ENCODE measurements at regions not wholly inside any gene's neighbourhood (a gene's known extent, or its start where the extent isn't known, plus 50 kb on each side); places are given as distances from the start of the nearest gene placed in this dataset.
"Not testable (repeated sequence)": the region's sequence is repeated elsewhere in the genome, so short reads cannot be mapped to it uniquely, and the experiment has no call there.

DNA sequence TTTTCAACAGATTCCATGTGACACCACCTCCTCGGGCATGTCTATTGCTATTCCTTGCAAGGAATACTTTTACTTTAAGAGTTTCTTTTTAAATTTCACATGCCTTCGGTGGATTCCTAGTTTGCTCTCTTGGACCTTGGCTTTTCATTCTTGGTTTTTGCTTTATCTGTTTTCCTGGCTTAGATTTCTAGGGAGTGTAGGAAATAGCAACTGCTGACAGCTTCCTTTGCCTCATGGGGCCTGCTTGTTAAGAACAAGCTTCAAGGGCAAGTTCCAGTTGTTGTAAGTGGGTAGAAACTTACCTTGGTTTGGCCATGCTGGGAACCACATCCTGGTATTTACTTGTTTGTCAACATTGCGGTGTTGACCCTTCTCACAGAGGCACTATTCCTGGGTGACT, 348.5 kb downstream of the DMAC1 start:
- H3K4me1 Mint-ChIP-seq (ENCODE audit: low read depth), result no peaks in the 10 kb centered on the region
- no peak overlapping the region for H3K4me3 Mint-ChIP-seq
- H3K9me3 Mint-ChIP-seq, result peaks cover 3% of the 10 kb centered on the region
- no peak overlapping the region for H3K27ac Mint-ChIP-seq
- H3K36me3 Mint-ChIP-seq (ENCODE audit: low read depth), result no peaks in the 10 kb centered on the region
- peaks cover 4% of the 10 kb centered on the region for H3K27me3 Mint-ChIP-seq (ENCODE audit: low read depth)

DNA sequence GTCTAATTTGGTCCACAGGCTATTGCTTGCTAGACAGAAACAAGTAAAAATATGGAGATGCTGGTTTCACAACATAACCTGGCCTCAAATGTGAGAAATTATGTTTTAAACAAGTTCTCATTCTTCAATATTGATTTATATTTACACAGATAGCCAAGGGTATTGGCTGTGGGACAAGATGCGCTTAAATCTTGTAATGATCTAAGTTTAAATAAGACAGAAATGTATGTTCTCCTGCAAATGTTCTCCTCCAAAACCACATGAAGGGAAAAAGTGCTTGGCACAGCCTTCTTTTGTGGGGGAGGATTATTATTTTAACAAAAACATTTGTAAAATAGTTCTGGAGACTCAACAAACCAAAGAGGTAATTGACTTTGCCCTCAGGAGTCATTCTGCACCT, 356.0 kb downstream of the DMAC1 start:
- Mint-ChIP-seq H3K36me3 (ENCODE audit: low read depth) (no peaks in the 10 kb centered on the region), H3K27me3 (ENCODE audit: low read depth) (no peaks in the 10 kb centered on the region), H3K27ac (no peak overlapping the region), H3K4me3 (no peak overlapping the region), H3K4me1 (ENCODE audit: low read depth) (no peaks in the 10 kb centered on the region), H3K9me3 (peaks cover 3% of the 10 kb centered on the region)

DNA sequence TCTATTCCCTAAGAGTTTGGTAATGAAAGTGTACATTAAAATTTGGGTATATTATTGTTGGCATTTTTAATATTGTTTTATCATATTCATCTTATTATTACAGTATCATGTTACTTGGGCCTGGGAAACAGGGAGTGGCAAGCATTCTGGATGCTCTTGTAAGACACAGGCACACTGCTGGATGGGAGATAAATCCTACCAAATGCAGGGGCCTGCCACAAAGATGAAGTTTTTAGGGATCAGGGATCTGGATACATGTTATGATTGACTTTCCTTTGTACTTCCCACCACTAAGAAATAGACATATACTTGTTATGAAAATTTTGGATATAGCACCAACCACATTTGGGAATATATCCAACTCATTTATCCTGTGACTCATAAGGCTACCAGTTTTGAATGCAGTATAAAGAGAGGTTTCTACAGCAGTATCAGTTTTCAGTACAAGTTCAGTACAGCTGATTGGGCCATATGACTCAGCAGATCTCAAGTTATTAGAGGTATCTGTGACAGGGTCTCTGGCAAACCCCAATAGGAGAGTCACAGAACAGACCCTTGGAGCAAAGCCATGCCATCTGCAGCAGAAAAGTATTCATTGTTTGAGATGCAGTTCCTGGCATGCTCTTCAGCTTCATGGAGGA, 360.1 kb downstream of the DMAC1 start:
- H3K4me1 Mint-ChIP-seq (ENCODE audit: low read depth), result no peaks in the 10 kb centered on the region
- H3K9me3 Mint-ChIP-seq, result no peaks in the 10 kb centered on the region
- H3K36me3 Mint-ChIP-seq (ENCODE audit: low read depth), result no peaks in the 10 kb centered on the region
- H3K27ac Mint-ChIP-seq, result no peak overlapping the region
- H3K27me3 Mint-ChIP-seq (ENCODE audit: low read depth), result no peaks in the 10 kb centered on the region
- H3K4me3 Mint-ChIP-seq, result no peak overlapping the region

DNA sequence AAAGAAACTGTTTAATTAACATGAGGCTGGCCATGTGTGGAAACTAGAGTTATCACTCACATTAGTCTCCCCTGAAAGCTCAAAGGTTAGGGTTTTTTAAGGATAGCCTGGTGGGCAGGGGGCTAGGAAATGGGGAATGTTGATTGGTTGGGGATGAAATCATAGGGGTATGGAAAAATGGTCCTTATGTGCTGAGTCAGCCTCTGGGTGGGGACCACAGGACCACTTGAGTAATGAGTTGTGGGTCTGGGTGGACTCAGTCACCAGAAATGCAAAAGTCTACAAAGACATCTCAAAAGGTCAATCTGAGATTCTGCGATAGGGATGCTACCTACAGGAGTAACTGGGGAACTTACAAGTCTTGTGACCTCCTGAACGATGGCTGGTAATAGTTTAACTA, 362.8 kb downstream of the DMAC1 start:
- no peaks in the 10 kb centered on the region for H3K4me1 Mint-ChIP-seq (ENCODE audit: low read depth)
- no peak overlapping the region for H3K27ac Mint-ChIP-seq
- H3K27me3 Mint-ChIP-seq (ENCODE audit: low read depth), result no peaks in the 10 kb centered on the region
- H3K4me3 Mint-ChIP-seq, result no peak overlapping the region
- H3K36me3 Mint-ChIP-seq (ENCODE audit: low read depth), result no peaks in the 10 kb centered on the region
- peaks cover 11% of the 10 kb centered on the region for H3K9me3 Mint-ChIP-seq

DNA sequence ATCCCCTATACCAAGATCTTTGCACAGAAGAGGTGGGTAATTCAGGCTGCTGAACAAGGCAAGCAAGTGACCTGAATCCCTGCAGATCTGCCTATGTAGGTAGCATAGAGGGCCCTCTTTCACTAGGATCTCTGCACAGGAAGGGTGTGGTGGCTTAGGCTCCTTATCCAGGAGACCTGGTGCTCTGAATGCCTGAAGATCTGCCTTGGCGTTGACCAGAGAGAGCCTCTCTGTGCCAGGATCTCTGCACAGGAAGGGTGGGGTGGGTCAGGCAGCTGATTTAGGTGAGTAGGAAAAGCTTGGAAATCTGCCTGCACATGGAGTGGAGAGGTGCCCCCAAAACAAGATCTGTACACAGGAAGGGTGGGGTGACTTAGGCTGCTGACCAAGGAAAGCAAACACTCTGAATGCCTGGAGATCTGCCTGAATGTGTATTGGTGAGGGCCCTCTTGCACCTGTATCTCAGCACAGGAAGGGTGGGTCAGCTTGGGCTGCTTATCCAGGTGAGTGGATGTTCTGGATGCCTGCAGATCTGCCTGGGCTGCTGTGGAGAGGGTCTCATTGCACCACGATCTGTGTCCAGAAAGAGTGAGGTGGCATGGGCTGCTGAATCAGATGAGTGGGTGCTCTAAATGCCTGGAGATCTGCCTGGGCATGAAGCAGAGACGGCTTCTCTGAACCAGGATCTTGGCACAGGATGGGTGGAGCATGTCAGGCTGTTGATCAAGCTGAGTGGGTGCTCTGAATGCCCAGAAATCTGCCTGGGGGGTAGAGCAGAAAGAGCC, 365.9 kb downstream of the DMAC1 start:
- no peaks in the 10 kb centered on the region for H3K36me3 Mint-ChIP-seq (ENCODE audit: low read depth)
- H3K9me3 Mint-ChIP-seq, result peaks cover 11% of the 10 kb centered on the region
- H3K27me3 Mint-ChIP-seq (ENCODE audit: low read depth), result no peaks in the 10 kb centered on the region
- no peak overlapping the region for H3K4me3 Mint-ChIP-seq
- no peak overlapping the region for H3K27ac Mint-ChIP-seq
- no peaks in the 10 kb centered on the region for H3K4me1 Mint-ChIP-seq (ENCODE audit: low read depth)

DNA sequence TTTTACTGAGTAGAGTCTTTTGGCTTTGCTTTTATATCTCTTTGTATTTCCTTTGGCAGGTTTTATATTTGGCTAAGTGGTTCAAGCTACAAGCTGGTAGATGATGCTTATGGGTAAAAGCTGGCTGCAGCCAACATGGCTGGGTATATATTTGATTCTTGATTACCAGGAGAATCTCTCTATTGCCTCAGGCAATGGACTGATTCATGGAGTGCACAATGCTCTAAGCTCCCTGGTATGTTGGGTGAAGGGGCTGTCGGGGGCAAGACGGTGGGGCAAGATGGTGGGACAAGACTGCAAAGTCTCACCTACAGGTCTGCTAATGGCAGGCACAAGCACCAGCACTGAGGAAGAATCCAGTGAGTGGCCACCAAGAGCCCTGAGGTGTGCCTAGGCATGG, 366.6 kb downstream of the DMAC1 start:
- Mint-ChIP-seq H3K9me3 (peaks cover 15% of the 10 kb centered on the region), H3K4me1 (ENCODE audit: low read depth) (no peaks in the 10 kb centered on the region), H3K27me3 (ENCODE audit: low read depth) (no peaks in the 10 kb centered on the region), H3K36me3 (ENCODE audit: low read depth) (no peaks in the 10 kb centered on the region), H3K27ac (no peak overlapping the region), H3K4me3 (no peak overlapping the region)

DNA sequence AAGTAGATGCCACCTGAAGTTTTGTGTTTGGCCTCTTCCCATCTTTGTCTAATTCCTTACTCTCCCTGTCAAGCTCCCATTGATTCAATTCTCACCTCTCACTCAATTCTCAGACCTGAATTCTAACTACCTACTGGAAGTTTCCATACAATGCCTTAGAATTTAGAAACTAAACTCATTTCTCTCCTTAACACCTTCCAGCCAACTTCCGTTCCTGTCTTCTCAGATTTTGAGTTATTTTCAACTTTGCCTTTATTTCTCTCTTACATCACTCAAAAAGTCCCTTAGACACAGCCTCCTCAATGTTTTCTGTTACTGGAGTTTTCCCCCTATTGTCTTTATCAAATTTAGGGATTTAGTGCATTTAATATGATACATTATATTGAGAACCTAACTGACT, 382.2 kb downstream of the DMAC1 start:
- H3K4me1 Mint-ChIP-seq (ENCODE audit: low read depth); H3K36me3 Mint-ChIP-seq (ENCODE audit: low read depth); H3K27ac Mint-ChIP-seq; H3K4me3 Mint-ChIP-seq; H3K27me3 Mint-ChIP-seq (ENCODE audit: low read depth): not testable (repeated sequence)
- H3K9me3 Mint-ChIP-seq, result peaks cover 11% of the 10 kb centered on the region

DNA sequence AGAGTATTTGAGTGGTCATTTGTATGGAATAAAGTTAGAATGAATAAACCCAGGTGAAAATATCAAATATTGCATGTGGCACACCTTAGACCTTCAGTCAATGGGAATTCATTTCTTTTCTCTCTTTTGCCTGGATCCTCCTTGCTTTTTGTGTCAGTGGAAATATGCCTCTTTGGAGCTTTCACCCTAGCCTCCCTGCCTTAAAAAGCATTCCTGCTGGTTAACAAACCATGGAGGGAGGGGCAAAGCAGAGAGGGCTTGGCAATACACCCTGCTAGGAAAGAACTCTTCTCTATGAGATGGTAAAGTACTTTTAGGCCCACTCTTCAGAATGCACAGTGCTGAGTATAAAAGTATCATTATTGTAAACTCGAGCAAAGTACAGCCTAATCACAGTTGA, 383.7 kb downstream of the DMAC1 start:
- Mint-ChIP-seq H3K4me1 (ENCODE audit: low read depth) (no peaks in the 10 kb centered on the region), H3K36me3 (ENCODE audit: low read depth) (no peaks in the 10 kb centered on the region), H3K27ac (no peak overlapping the region), H3K27me3 (ENCODE audit: low read depth) (peaks cover 15% of the 10 kb centered on the region), H3K4me3 (no peak overlapping the region), H3K9me3 (peaks cover 11% of the 10 kb centered on the region)

DNA sequence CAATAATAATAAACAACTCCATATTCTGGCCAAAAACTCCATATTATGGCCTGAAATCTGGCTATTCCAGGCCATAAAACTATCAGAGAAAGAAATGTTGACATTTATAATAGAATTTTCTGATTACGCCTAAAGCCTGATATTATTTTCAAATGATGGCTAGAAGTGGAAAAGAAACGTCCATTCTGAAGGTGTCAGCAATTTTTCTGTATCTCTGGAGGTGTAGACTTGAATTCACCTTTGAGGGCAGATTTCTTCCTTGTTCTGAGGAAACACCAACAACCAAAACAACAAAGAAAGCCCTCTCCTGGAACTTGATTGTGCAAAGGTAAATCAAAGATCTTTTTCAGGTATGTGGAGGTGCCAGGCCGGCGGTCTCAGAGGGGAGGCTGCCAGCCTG, 390.7 kb downstream of the DMAC1 start:
- Mint-ChIP-seq H3K36me3 (ENCODE audit: low read depth) (peaks cover 4% of the 10 kb centered on the region), H3K27ac (no peak overlapping the region), H3K27me3 (ENCODE audit: low read depth) (peaks cover 20% of the 10 kb centered on the region), H3K4me3 (no peak overlapping the region), H3K4me1 (ENCODE audit: low read depth) (peaks cover 14% of the 10 kb centered on the region), H3K9me3 (peaks cover 5% of the 10 kb centered on the region)

DNA sequence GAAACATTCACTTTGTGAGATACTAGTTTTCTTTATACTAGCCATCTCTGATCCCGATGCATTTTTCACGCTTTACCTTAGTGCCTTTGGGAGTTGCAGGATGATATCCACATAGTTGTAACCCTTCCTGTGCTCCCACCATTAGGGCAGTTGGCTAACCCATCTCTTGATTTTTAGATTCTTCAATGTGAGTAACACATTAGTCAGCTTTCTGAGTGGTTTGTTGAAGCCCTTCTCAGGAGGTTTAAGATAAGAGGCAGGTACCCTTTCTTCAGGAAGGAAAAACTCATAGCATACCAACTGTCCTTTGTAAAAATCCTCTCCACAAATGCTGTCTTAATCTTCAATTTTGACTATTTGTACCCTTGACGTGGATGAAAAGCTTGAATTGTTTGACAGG, 392.3 kb downstream of the DMAC1 start:
- no peak overlapping the region for H3K4me3 Mint-ChIP-seq
- H3K4me1 Mint-ChIP-seq (ENCODE audit: low read depth), result peaks cover 14% of the 10 kb centered on the region
- H3K27ac Mint-ChIP-seq, result no peak overlapping the region
- H3K36me3 Mint-ChIP-seq (ENCODE audit: low read depth), result peaks cover 4% of the 10 kb centered on the region
- peaks cover 25% of the 10 kb centered on the region for H3K27me3 Mint-ChIP-seq (ENCODE audit: low read depth)
- H3K9me3 Mint-ChIP-seq, result peaks cover 5% of the 10 kb centered on the region

DNA sequence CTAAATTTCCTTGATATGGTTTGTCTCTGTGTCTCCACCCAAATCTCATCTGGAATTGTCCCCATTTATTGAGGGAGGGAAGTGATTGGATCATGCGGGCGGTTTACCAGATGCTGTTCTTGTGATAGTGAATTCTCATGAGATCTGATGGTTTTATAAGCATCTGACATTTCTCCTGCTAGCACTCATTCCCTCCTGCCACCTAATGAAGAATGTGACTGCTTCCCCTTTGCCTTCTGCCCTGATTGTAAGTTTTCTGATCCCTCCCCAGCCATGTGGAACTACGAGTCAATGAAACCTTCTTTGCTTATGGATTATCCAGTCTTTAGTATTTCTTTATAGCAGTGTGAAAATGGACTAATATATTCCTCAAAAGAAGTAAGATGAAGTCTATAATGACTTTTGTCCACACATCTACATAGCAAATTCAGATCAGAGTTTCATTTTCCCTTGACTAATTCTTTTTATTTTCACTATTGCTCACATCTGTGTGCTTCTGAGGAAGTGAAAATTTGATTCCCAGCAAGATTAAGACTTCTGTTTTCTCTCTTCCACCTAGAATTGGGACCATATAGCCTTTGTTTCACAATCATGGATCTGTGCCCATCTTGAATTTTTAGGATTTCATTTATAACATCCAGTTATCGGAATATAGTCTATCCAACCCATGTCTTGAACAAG, 393.5 kb downstream of the DMAC1 start:
- peaks cover 4% of the 10 kb centered on the region for H3K36me3 Mint-ChIP-seq (ENCODE audit: low read depth)
- no peak overlapping the region for H3K4me3 Mint-ChIP-seq
- peaks cover 22% of the 10 kb centered on the region for H3K27me3 Mint-ChIP-seq (ENCODE audit: low read depth)

DNA sequence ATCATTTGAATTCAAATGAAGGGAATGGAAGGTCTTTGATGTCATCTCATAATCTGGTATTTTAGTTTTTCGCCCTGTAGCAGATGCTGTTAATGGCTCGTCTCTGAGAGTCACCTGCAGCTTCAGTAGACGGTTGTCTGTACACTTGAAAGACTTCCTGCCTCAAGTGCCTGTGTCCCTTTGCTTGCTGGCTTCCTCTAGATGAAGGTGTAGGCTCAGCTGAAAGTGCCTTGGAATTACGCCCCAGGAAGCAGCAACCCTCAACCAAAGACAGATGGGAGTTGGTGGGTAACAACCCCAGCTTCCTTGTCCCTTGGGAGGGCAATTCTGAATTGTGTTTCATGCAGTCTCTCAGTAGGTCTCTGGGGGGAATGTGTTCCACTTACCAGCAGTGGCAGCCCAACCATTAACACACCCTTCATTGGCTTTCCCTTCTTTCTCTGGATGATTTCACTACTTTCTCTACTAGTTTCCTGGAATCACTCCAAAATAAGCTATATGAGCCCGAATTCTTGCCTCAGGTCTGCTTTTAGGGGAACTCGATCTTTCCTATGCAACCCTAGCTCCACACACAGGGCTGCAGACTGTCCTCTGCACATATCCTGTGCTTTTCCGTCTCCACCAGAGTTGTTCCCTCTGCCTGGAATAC, 395.6 kb downstream of the DMAC1 start:
- H3K4me1 Mint-ChIP-seq (ENCODE audit: low read depth), result peaks cover 14% of the 10 kb centered on the region
- peaks cover 5% of the 10 kb centered on the region for H3K9me3 Mint-ChIP-seq
- peaks cover 4% of the 10 kb centered on the region for H3K36me3 Mint-ChIP-seq (ENCODE audit: low read depth)
- H3K4me3 Mint-ChIP-seq, result no peak overlapping the region
- peaks cover 21% of the 10 kb centered on the region for H3K27me3 Mint-ChIP-seq (ENCODE audit: low read depth)
- no peak overlapping the region for H3K27ac Mint-ChIP-seq

More for the DNA sequence above, 393.5 kb downstream of the DMAC1 start:
- Mint-ChIP-seq H3K9me3 (peaks cover 5% of the 10 kb centered on the region), H3K27ac (no peak overlapping the region), H3K4me1 (ENCODE audit: low read depth) (peaks cover 14% of the 10 kb centered on the region)

DNA sequence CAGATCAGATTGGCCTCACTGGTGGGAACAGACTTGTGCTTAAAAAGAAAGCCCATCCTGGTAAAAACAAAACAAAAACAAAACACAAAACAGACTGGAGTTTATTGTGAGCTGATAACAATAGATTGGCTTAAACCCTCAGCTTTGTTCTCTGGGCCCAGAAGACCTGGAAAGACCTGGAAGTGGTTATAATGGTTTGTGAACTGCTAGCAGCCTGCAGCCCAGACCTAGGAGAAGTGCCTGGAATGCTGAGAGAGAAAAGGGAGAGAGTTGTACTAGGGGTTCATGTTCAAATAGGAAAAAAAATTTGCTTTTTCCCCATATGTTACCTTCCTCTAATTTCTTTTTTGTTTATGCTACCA, 396.6 kb downstream of the DMAC1 start:
- peaks cover 14% of the 10 kb centered on the region for H3K4me1 Mint-ChIP-seq (ENCODE audit: low read depth)
- H3K36me3 Mint-ChIP-seq (ENCODE audit: low read depth), result peaks cover 4% of the 10 kb centered on the region
- peaks cover 21% of the 10 kb centered on the region for H3K27me3 Mint-ChIP-seq (ENCODE audit: low read depth)
- H3K4me3 Mint-ChIP-seq, result no peak overlapping the region
- no peak overlapping the region for H3K27ac Mint-ChIP-seq
- H3K9me3 Mint-ChIP-seq, result peaks cover 5% of the 10 kb centered on the region

DNA sequence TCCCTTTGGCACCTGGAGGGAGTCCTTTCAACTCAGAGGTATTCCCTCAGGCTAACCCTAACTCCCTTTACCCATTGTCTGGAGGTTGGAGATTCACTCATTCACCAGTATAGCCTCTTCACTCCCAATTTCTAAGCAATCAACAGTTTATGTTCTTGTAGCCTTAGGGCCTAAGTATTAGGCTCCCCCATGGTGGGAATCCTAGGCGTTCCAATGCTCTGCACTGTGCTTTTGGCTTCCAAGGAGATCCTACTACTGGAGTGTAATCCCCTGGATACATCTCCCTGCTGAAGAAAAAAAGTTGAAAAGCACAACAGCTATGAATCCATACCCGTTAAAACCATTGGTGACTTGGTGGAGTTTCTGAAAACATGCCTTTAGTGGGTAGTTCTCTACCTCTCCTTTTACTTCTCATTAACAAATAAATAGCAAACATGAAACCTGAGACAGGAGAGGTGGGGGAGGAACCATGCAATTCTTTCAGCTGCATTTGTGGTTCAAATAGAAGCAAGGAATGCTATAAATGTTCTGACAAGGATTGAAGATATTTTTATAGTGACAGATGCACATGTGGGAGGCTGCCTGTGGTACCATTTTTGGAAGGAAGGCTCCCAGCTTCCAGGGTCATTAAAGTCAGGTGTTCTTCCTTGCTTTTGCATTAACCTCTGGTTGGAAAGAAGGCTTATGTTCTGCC, 397.1 kb downstream of the DMAC1 start:
- H3K27ac Mint-ChIP-seq, result no peak overlapping the region

More for the DNA sequence above, 397.1 kb downstream of the DMAC1 start:
- Mint-ChIP-seq H3K36me3 (ENCODE audit: low read depth) (peaks cover 1% of the 10 kb centered on the region), H3K9me3 (peaks cover 1% of the 10 kb centered on the region), H3K4me1 (ENCODE audit: low read depth) (peaks cover 14% of the 10 kb centered on the region), H3K4me3 (no peak overlapping the region), H3K27me3 (ENCODE audit: low read depth) (peaks cover 21% of the 10 kb centered on the region)

Measured in T-helper 1 cell treated with Interleukin-12 subunit alpha and Interleukin-12 subunit beta and Interleukin-4 antibody, amounts not matched to agents 30 μg/mL and 1 μg/mL, for 36 hours (primary cell).